Fibroblast of lung (primary cell): ENCODE measurements at regions not wholly inside any gene's neighbourhood (a gene's known extent, or its start where the extent isn't known, plus 50 kb on each side); places are given as distances from the start of the nearest gene placed in this dataset.

Experiments
- DNase-seq, 2 donors: peaks; one replicate each; pipeline versions ENCODE4 v3.0.0 to v3.0.0-alpha.2; 2010; ENCODE audit warnings: low read depth in 2 of 2
- H2AFZ ChIP-seq: 2 replicates; pipeline ENCODE4 v1.5.1; 2012; ENCODE audit warnings: low read length, control low read depth, inconsistent platforms
- H3K27ac ChIP-seq: 2 replicates; pipeline ENCODE4 v1.5.1; 2011; ENCODE audit warnings: low read length, control low read depth; ENCODE audit not compliant: insufficient read depth
- H3K27me3 ChIP-seq: 2 replicates; pipeline ENCODE4 v1.5.1; 2011; ENCODE audit warnings: mild to moderate bottlenecking, low read length; ENCODE audit not compliant: control insufficient read depth, insufficient read depth
- H3K36me3 ChIP-seq: 2 replicates; pipeline ENCODE4 v1.5.1; 2011; ENCODE audit warnings: low read length; ENCODE audit not compliant: control insufficient read depth, insufficient read depth
- H3K4me1 ChIP-seq: 2 replicates; pipeline ENCODE4 v1.5.1; 2011; ENCODE audit warnings: low read length; ENCODE audit not compliant: control insufficient read depth, insufficient read depth; ENCODE audit errors: extremely low read depth
- H3K4me2 ChIP-seq: 2 replicates; pipeline ENCODE4 v1.5.1; 2011; ENCODE audit warnings: low read length, control low read depth; ENCODE audit not compliant: insufficient read depth; ENCODE audit errors: extremely low read depth
- H3K4me3 ChIP-seq, 4 experiments: fragments of 200-600 bp in 1 of 4; sonication (generic) in 1 of 4; replicated peaks in 1 of 4; 2 replicates each; pipeline ENCODE4 v1.5.1; 2011 to 2016; ENCODE audit warnings: low read length in 4 of 4, low read depth in 3 of 4, mild to moderate bottlenecking in 3 of 4, control low read depth in 2 of 4, inconsistent platforms in 1 of 4, mixed read lengths in 1 of 4; ENCODE audit not compliant: insufficient read depth in 1 of 4; ENCODE audit errors: control extremely low read depth in 1 of 4
- H3K79me2 ChIP-seq: 2 replicates; pipeline ENCODE4 v1.5.1; 2012; ENCODE audit warnings: mild to moderate bottlenecking, low read length, inconsistent platforms; ENCODE audit not compliant: control insufficient read depth, insufficient read depth
- H3K9ac ChIP-seq: 2 replicates; pipeline ENCODE4 v1.5.1; 2011; ENCODE audit warnings: mild to moderate bottlenecking, low read length, control low read depth; ENCODE audit not compliant: insufficient read depth
- H3K9me3 ChIP-seq: 2 replicates; pipeline ENCODE4 v1.5.1; 2012; ENCODE audit warnings: low read depth, low read length; ENCODE audit not compliant: control insufficient read depth, insufficient read depth
- H4K20me1 ChIP-seq: 2 replicates; pipeline ENCODE4 v1.5.1; 2011; ENCODE audit warnings: low read length; ENCODE audit not compliant: control insufficient read depth, insufficient read depth; ENCODE audit errors: extremely low read depth
- CTCF ChIP-seq, 2 donors: IDR thresholded peaks in 1 of 2; conservative IDR thresholded peaks in 1 of 2; 1 replicate in 1 of 2; 2 replicates in 1 of 2; pipeline ENCODE4 v1.5.1; 2011 to 2012; ENCODE audit warnings: low read length in 2 of 2, control low read depth in 1 of 2, inconsistent platforms in 1 of 2, low read depth in 1 of 2, mild to moderate bottlenecking in 1 of 2
- EZH2 ChIP-seq: IDR thresholded peaks from 2 replicates; pipeline ENCODE4 v1.5.1; 2012; ENCODE audit warnings: low read length, control low read depth, mild to moderate bottlenecking; ENCODE audit errors: missing control alignments

DNA sequence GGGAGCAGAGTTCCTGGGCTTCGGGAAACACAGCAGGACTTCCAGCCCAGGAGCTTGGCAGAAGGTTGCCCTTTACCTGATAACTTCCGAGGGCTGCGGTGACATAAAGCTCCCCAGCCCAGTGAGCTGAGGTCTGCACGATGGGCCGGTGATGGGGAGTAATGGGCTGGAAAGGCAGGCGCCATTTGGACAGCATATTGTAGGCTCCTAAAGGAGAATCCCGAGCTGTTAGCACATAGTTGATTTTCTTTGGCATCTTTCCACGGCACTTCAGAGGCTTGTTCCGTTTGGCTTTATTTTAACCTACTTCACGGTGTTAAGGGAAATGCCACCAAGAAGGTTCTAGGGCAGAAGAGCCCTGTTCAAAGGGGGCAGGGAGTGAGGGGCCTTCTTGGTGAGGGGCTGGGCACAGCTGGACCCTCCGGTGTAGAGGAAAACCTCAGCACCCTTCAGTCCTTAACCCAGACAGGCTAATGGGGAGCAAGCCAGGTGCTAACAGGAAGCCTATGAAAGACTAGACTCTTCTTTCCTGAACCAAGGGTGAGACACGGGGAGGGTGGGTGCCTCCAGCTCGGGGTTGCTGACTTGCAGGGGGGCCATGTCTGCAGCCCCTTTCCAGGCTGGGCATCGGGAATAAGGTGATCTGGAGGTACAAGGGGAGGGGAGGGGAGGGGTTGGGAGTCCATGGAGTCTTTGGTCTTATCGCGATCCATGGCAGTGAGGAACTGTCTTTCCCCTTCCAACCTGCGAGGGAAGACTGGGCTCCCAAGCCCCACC is 347.7 kb downstream of the GLRX3 start:
- H2AFZ ChIP-seq: no peak overlapping the region
- no peaks in the 10 kb centered on the region for H4K20me1 ChIP-seq
- no peak for TF ChIP-seq EZH2
- TF ChIP-seq CTCF (conservative IDR thresholded peaks at IDR 0.05 in 1 of 2, IDR thresholded peaks at IDR 0.05 in 1 of 2; ENCODE audit: low read depth in 1 of 2, low read length in 2 of 2): no peak
- H3K27me3 ChIP-seq: no peaks in the 10 kb centered on the region
- no peaks in the 10 kb centered on the region for H3K9me3 ChIP-seq
- no peaks in the 10 kb centered on the region for H3K4me1 ChIP-seq
- DNase-seq: no peak
- H3K9ac ChIP-seq: no peak overlapping the region
- H3K79me2 ChIP-seq: no peaks in the 10 kb centered on the region
- no peak overlapping the region for H3K27ac ChIP-seq
- no peaks in the 10 kb centered on the region for H3K36me3 ChIP-seq
- no peak overlapping the region for H3K4me2 ChIP-seq
- no peak overlapping the region for H3K4me3 ChIP-seq

DNA sequence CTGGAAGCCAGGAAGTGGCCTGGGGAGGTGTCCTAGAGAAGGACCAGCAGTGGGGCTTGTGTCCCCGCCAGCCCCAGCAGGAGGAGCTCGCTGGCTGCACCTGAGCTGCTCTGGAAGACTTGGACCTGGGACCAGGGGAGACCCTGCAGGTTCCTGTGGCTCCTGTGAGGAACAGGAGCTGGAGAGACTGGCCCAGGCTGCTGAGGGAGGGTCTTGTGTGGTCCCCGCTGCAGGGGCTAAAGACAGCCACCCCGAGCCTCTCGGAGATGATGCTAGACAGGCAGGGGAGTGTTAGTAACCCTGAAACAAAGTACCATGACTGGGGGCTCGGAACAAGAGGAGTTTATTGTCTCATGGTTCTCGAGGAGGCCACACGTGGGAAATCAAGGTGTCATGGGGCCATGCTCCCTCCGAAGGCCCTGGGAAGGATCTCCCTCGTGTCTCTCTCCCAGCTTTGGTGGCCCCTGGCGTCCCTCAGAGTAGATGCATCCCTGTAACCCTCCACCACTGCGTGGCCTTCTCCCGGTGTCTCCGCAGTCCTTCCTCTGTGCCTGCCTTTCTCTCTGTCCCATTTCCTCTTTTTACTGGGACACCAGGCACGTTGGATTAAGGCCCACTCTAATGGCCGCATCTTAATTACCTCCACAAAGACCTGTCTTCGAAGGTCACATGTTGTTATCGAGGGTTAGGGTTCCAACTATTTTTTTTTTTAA is 348.4 kb downstream of the GLRX3 start:
- no peak for DNase-seq
- H3K27ac ChIP-seq: no peak overlapping the region
- TF ChIP-seq EZH2 (no peak), CTCF (conservative IDR thresholded peaks at IDR 0.05 in 1 of 2, IDR thresholded peaks at IDR 0.05 in 1 of 2; ENCODE audit: low read depth in 1 of 2, low read length in 2 of 2) (no peak)
- no peaks in the 10 kb centered on the region for H3K36me3 ChIP-seq
- no peaks in the 10 kb centered on the region for H3K79me2 ChIP-seq
- H3K9ac ChIP-seq: no peak overlapping the region
- H4K20me1 ChIP-seq: no peaks in the 10 kb centered on the region
- no peak overlapping the region for H3K4me2 ChIP-seq
- no peak overlapping the region for H2AFZ ChIP-seq
- H3K27me3 ChIP-seq: no peaks in the 10 kb centered on the region
- H3K9me3 ChIP-seq: no peaks in the 10 kb centered on the region
- H3K4me1 ChIP-seq: no peaks in the 10 kb centered on the region
- H3K4me3 ChIP-seq: no peak overlapping the region

- TF ChIP-seq CTCF (conservative IDR thresholded peaks at IDR 0.05 in 1 of 2, IDR thresholded peaks at IDR 0.05 in 1 of 2; ENCODE audit: low read depth in 1 of 2, low read length in 2 of 2): no peak
- TF ChIP-seq EZH2: no peak
- Histone ChIP-seq H3K27ac (no peak overlapping the region), H3K9ac (no peak overlapping the region), H3K4me2 (no peak overlapping the region), H3K9me3 (no peaks in the 10 kb centered on the region), H4K20me1 (no peaks in the 10 kb centered on the region), H3K36me3 (no peaks in the 10 kb centered on the region), H3K4me3 (no peak overlapping the region), H3K79me2 (no peaks in the 10 kb centered on the region), H3K27me3 (no peaks in the 10 kb centered on the region), H2AFZ (no peak overlapping the region), H3K4me1 (no peaks in the 10 kb centered on the region)
- DNase-seq: no peak
Measured at GRCh38 chr10:130485236-130485957, 349.2 kb downstream of the GLRX3 start.
